ENCODE measurements at regions not wholly inside any gene's neighbourhood (a gene's known extent, or its start where the extent isn't known, plus 50 kb on each side); places are given as distances from the start of the nearest gene placed in this dataset.

GRCh38 chr1:90605070-90605469 is 112.0 kb downstream of the BARHL2 start:
- TF ChIP-seq POLR2A (IDR thresholded peaks at IDR 0.05): no peak
- TF ChIP-seq CTCF (IDR thresholded peaks at IDR 0.05): no peak
